ENCODE measurements at regions not wholly inside any gene's neighbourhood (a gene's known extent, or its start where the extent isn't known, plus 50 kb on each side); places are given as distances from the start of the nearest gene placed in this dataset.

- TF ChIP-seq CTCF (IDR thresholded peaks at IDR 0.05; ENCODE audit: low read depth, low read length, missing control alignments): no peak
- no peak overlapping the region for H3K4me3 ChIP-seq (ENCODE audit: low read depth, low read length)
- in situ Hi-C loops (cut with HindIII; ENCODE audit: low sequenced_read_pairs): no loop called here
- no peak for DNase-seq (ENCODE audit: low read depth)
These were observed 307.3 kb downstream of the PTPRU start for GRCh38 chr1:29543586-29543985.

GRCh38 chr1:29542548-29542947 is 306.2 kb downstream of the PTPRU start:
- DNase-seq (ENCODE audit: low read depth): no peak
- TF ChIP-seq CTCF (IDR thresholded peaks at IDR 0.05; ENCODE audit: low read depth, low read length, missing control alignments): no peak
- in situ Hi-C loops (cut with HindIII; ENCODE audit: low sequenced_read_pairs): no loop called here
- H3K4me3 ChIP-seq (ENCODE audit: low read depth, low read length): no peak overlapping the region

DNA sequence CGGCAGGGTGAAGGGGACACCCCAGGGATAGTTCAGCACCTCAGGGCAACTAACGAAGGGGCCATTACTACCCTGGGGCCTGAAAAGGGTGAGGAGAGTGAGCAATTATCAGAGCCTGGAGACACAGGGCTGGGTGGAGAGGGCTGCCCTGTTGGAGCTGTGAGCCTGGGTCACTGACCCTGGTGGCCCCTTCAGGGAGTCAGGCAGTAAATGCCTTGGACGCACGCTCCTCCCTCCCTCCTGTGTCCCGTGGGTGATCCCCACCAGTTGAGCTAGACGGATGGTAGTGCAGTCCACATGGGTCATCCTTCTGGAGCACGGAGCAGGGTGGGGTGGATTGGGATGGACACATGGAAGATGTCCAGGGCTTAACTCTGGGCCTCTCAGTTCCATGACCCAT is 305.3 kb downstream of the PTPRU start:
- DNase-seq (ENCODE audit: low read depth): no peak
- H3K4me3 ChIP-seq (ENCODE audit: low read depth, low read length): no peak overlapping the region
- TF ChIP-seq CTCF (IDR thresholded peaks at IDR 0.05; ENCODE audit: low read depth, low read length, missing control alignments): no peak
- in situ Hi-C loops (cut with HindIII; ENCODE audit: low sequenced_read_pairs): no loop called here

GRCh38 chr1:29540801-29541357 is 304.6 kb downstream of the PTPRU start:
- in situ Hi-C loops (cut with HindIII; ENCODE audit: low sequenced_read_pairs): no loop called here
- no peak overlapping the region for H3K4me3 ChIP-seq (ENCODE audit: low read depth, low read length)
- no peak for DNase-seq (ENCODE audit: low read depth)
- TF ChIP-seq CTCF (IDR thresholded peaks at IDR 0.05; ENCODE audit: low read depth, low read length, missing control alignments): no peak

DNA sequence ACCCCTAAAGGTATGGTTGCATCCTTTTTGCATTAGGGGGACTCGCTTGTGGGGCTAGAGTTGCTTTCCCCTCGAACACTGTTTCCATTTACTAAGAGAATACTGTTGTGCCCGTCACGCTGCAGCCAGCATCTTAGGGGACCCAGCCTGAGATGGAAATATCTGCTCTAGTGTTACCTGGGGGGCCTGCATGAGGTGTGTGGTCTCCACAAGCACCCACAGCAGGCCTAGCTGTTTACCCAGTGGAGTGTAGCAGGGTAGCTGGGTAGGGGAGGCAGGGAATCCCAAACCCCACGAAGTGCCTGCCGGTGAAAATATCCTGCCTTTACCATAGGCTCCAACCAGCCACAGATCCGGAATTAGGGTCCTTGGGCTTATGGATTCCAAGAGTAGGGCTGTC is 303.6 kb downstream of the PTPRU start:
- DNase-seq (ENCODE audit: low read depth): no peak
- no peak for TF ChIP-seq CTCF (IDR thresholded peaks at IDR 0.05; ENCODE audit: low read depth, low read length, missing control alignments)
- in situ Hi-C loops (cut with HindIII; ENCODE audit: low sequenced_read_pairs): no loop called here
- no peak overlapping the region for H3K4me3 ChIP-seq (ENCODE audit: low read depth, low read length)

- no peak for TF ChIP-seq CTCF (IDR thresholded peaks at IDR 0.05; ENCODE audit: low read depth, low read length, missing control alignments)
- in situ Hi-C loops (cut with HindIII; ENCODE audit: low sequenced_read_pairs): no loop called here
These were observed 302.3 kb downstream of the PTPRU start for GRCh38 chr1:29538586-29538985.

GRCh38 chr1:29532751-29533150 is 296.4 kb downstream of the PTPRU start:
- H3K4me3 ChIP-seq (ENCODE audit: low read depth, low read length): no peak overlapping the region
- no peak for DNase-seq (ENCODE audit: low read depth)
- TF ChIP-seq CTCF (IDR thresholded peaks at IDR 0.05; ENCODE audit: low read depth, low read length, missing control alignments): no peak
- in situ Hi-C loops (cut with HindIII; ENCODE audit: low sequenced_read_pairs): no loop called here

More at GRCh38 chr1:29538586-29538985, 302.3 kb downstream of the PTPRU start:
- H3K4me3 ChIP-seq (ENCODE audit: low read depth, low read length): no peak overlapping the region
- DNase-seq (ENCODE audit: low read depth): no peak
